Neural cell (in vitro differentiated cells): ENCODE measurements at regions not wholly inside any gene's neighbourhood (a gene's known extent, or its start where the extent isn't known, plus 50 kb on each side); places are given as distances from the start of the nearest gene placed in this dataset.

Source experiments
- CTCF ChIP-seq: fragments of 450-650 bp; IDR thresholded peaks from 2 replicates; pipeline ENCODE4 v1.5.1; 2014; ENCODE audit warnings: antibody characterized with exemption, mild to moderate bottlenecking, moderate library complexity; ENCODE audit not compliant: poor library complexity, severe bottlenecking
- SMC3 ChIP-seq: fragments of 450-650 bp; conservative IDR thresholded peaks from 2 replicates; pipeline ENCODE4 v1.6.1; 2014; ENCODE audit warnings: antibody characterized with exemption, mild to moderate bottlenecking, moderate library complexity; ENCODE audit not compliant: poor library complexity
- TF ChIP-seq, protein P1 (sequence below): IDR thresholded peaks from 2 replicates; pipeline ENCODE4 v1.6.1; 2012; ENCODE audit warnings: borderline replicate concordance

GRCh38 chr2:198880421-198880820 is 577.3 kb downstream of the SATB2 start:
- TF ChIP-seq CTCF (no peak), SMC3 (no peak)
- TF ChIP-seq, protein P1, sequence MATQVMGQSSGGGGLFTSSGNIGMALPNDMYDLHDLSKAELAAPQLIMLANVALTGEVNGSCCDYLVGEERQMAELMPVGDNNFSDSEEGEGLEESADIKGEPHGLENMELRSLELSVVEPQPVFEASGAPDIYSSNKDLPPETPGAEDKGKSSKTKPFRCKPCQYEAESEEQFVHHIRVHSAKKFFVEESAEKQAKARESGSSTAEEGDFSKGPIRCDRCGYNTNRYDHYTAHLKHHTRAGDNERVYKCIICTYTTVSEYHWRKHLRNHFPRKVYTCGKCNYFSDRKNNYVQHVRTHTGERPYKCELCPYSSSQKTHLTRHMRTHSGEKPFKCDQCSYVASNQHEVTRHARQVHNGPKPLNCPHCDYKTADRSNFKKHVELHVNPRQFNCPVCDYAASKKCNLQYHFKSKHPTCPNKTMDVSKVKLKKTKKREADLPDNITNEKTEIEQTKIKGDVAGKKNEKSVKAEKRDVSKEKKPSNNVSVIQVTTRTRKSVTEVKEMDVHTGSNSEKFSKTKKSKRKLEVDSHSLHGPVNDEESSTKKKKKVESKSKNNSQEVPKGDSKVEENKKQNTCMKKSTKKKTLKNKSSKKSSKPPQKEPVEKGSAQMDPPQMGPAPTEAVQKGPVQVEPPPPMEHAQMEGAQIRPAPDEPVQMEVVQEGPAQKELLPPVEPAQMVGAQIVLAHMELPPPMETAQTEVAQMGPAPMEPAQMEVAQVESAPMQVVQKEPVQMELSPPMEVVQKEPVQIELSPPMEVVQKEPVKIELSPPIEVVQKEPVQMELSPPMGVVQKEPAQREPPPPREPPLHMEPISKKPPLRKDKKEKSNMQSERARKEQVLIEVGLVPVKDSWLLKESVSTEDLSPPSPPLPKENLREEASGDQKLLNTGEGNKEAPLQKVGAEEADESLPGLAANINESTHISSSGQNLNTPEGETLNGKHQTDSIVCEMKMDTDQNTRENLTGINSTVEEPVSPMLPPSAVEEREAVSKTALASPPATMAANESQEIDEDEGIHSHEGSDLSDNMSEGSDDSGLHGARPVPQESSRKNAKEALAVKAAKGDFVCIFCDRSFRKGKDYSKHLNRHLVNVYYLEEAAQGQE, result no peak
